ENCODE measurements at regions not wholly inside any gene's neighbourhood (a gene's known extent, or its start where the extent isn't known, plus 50 kb on each side); places are given as distances from the start of the nearest gene placed in this dataset.
A peak's percentile ranks its signal among the peaks of the same experiment; 100 is the strongest.

GRCh38 chr7:15947754-15948153 is 261.3 kb upstream of the MEOX2 start:
- CTCF ChIA-PET = no interaction called here
- H3K4me3 ChIP-seq (ENCODE audit: low read depth, low read length) = no peak overlapping the region
- TF ChIP-seq, protein P1, sequence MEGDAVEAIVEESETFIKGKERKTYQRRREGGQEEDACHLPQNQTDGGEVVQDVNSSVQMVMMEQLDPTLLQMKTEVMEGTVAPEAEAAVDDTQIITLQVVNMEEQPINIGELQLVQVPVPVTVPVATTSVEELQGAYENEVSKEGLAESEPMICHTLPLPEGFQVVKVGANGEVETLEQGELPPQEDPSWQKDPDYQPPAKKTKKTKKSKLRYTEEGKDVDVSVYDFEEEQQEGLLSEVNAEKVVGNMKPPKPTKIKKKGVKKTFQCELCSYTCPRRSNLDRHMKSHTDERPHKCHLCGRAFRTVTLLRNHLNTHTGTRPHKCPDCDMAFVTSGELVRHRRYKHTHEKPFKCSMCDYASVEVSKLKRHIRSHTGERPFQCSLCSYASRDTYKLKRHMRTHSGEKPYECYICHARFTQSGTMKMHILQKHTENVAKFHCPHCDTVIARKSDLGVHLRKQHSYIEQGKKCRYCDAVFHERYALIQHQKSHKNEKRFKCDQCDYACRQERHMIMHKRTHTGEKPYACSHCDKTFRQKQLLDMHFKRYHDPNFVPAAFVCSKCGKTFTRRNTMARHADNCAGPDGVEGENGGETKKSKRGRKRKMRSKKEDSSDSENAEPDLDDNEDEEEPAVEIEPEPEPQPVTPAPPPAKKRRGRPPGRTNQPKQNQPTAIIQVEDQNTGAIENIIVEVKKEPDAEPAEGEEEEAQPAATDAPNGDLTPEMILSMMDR (IDR thresholded peaks at IDR 0.05; ENCODE audit: insufficient read depth, low read length, missing control alignments) = no peak
- DNase-seq (ENCODE audit: low read depth, low spot score) = peak; percentile 17
- POLR2A ChIA-PET = no interaction called here

DNA sequence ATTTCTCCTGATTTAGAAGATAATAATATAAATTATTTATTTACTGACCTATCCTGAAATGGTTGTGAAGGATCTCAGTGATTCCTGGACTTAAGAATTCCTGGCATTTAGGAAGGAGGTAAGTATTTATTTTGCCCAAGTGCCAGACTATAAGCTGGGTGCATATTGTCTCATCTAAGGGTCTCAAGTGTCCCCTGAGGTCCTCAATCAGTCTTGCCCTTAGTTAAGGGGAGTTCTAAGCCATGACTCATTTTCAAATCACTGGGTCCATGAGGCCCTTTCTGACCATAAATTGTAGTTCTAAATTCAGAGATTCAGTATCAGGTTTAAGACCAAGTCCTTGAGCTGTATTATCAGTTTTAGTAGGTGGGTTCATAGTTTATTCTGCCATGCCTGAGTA is 251.6 kb upstream of the MEOX2 start:
- no peak for DNase-seq (ENCODE audit: low read depth, low spot score)
- H3K4me3 ChIP-seq (ENCODE audit: low read depth, low read length) = no peak overlapping the region
- TF ChIP-seq, protein P1 (IDR thresholded peaks at IDR 0.05; ENCODE audit: insufficient read depth, low read length, missing control alignments) = no peak
- POLR2A ChIA-PET = no interaction called here
- CTCF ChIA-PET = interaction anchor here (1.5 kb wide), 1 partner anchor 12 kb away, joined by 3 read pairs; no protein-coding TSS in a partner anchor

DNA sequence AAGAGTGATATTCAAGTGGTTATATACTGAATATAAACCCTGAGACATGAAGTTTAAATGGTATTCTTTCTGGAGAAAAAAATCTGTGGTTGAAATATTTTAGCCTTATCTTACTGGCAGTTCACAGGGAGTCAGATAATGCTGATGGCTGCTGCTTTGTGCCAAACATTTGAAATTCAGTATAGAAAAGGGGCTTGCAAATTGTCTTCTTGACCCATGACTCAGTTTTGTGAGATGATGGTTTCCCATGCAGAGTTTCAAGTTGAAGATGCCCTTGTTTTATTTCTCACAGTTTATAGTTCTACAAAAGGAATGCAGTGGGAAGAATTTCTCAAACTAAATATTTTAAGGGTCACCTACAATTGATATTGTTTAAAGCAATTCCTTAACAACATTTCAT is 251.1 kb upstream of the MEOX2 start:
- TF ChIP-seq, protein P1 (IDR thresholded peaks at IDR 0.05; ENCODE audit: insufficient read depth, low read length, missing control alignments) = no peak
- DNase-seq (ENCODE audit: low read depth, low spot score) = no peak
- ChIA-PET POLR2A (no interaction called here), CTCF (no interaction called here)
- H3K4me3 ChIP-seq (ENCODE audit: low read depth, low read length) = no peak overlapping the region

DNA sequence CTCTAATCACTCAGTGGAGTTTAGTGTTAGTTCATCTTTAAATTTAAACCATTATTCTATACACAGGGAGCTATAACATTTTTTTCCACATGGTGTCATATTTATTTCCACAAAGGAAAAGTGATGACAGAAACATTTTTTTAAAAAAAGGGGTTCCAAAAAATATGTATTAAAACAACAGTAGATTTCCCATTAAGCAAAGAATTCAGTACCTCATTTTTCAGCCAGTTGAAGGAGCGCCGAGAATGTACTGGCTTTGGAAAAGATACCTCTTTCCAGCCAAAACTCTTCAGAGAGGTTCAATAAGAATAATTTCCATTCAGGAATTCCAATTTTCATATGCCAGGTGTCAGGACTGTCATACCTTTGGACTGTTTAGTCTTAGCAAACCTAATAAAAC is 250.5 kb upstream of the MEOX2 start:
- TF ChIP-seq, protein P1 (IDR thresholded peaks at IDR 0.05; ENCODE audit: insufficient read depth, low read length, missing control alignments) = no peak
- POLR2A ChIA-PET = no interaction called here
- CTCF ChIA-PET = no interaction called here

DNA sequence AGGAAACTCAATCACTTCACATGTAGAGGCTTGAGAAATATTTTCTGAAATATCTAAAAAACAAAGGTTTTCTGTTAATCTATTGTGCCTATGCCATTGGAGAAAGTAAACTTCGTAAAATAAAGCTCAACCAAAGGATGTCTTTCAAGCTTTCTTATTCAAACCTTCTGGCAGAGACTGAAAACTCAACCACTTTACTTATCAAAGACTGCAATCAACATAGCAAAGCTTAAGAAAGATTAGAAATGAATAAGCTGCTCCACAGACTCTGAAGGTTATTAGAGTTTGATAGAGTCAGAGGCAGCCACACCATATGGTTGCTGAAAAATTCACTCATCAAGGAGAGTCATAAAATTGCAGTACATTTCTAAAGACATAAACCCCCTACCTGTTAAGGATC is 245.8 kb upstream of the MEOX2 start:
- ChIA-PET CTCF (interaction anchor here (0.7 kb wide), 1 partner anchor 11 kb away, joined by 3 read pairs; no protein-coding TSS in a partner anchor), POLR2A (no interaction called here)
- H3K4me3 ChIP-seq (ENCODE audit: low read depth, low read length) = no peak overlapping the region
- no peak for DNase-seq (ENCODE audit: low read depth, low spot score)
- TF ChIP-seq, protein P1 (IDR thresholded peaks at IDR 0.05; ENCODE audit: insufficient read depth, low read length, missing control alignments) = no peak

More for the DNA sequence above, 250.5 kb upstream of the MEOX2 start:
- DNase-seq (ENCODE audit: low read depth, low spot score) = no peak
- no peak overlapping the region for H3K4me3 ChIP-seq (ENCODE audit: low read depth, low read length)

GRCh38 chr7:15929411-15929810 is 242.9 kb upstream of the MEOX2 start:
- no peak overlapping the region for H3K4me3 ChIP-seq (ENCODE audit: low read depth, low read length)
- no peak for DNase-seq (ENCODE audit: low read depth, low spot score)
- ChIA-PET CTCF (no interaction called here), POLR2A (no interaction called here)
- TF ChIP-seq, protein P1 (IDR thresholded peaks at IDR 0.05; ENCODE audit: insufficient read depth, low read length, missing control alignments) = no peak
